ENCODE measurements at regions not wholly inside any gene's neighbourhood (a gene's known extent, or its start where the extent isn't known, plus 50 kb on each side); places are given as distances from the start of the nearest gene placed in this dataset.

DNA sequence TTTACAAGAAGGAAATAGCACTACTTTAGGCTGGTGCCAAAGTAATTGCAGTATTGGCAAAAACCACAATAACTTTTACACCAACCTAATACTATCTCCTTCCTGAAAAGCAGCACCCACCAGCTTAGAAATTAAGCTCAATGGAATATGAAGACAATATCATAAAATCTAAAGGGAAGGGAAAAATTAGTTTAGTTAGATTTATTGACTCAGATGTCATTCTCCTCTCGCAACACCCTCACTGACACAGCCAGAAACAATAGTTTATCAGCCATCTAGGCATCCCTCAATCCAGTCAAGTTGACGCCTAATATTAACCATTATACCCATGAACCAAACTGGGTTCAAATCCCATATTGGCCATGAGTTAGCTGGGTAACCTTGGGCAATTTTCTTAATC, 820.4 kb upstream of the EPHA5 start:
- no peak for DNase-seq
- H3K9me3 ChIP-seq: no peaks in the 10 kb centered on the region
- H3K4me3 ChIP-seq: no peak overlapping the region
- H3K27ac ChIP-seq: no peak overlapping the region
- intact Hi-C loops (cut with DNase I; ENCODE audit: low total_unique reads): no loop called here
- no peaks in the 10 kb centered on the region for H3K27me3 ChIP-seq
- H3K4me1 ChIP-seq: no peaks in the 10 kb centered on the region
- no peaks in the 10 kb centered on the region for H3K36me3 ChIP-seq
- no peak for TF ChIP-seq POLR2A (IDR thresholded peaks at IDR 0.05)
- TF ChIP-seq, protein P1, sequence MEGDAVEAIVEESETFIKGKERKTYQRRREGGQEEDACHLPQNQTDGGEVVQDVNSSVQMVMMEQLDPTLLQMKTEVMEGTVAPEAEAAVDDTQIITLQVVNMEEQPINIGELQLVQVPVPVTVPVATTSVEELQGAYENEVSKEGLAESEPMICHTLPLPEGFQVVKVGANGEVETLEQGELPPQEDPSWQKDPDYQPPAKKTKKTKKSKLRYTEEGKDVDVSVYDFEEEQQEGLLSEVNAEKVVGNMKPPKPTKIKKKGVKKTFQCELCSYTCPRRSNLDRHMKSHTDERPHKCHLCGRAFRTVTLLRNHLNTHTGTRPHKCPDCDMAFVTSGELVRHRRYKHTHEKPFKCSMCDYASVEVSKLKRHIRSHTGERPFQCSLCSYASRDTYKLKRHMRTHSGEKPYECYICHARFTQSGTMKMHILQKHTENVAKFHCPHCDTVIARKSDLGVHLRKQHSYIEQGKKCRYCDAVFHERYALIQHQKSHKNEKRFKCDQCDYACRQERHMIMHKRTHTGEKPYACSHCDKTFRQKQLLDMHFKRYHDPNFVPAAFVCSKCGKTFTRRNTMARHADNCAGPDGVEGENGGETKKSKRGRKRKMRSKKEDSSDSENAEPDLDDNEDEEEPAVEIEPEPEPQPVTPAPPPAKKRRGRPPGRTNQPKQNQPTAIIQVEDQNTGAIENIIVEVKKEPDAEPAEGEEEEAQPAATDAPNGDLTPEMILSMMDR (IDR thresholded peaks at IDR 0.05): no peak

DNA sequence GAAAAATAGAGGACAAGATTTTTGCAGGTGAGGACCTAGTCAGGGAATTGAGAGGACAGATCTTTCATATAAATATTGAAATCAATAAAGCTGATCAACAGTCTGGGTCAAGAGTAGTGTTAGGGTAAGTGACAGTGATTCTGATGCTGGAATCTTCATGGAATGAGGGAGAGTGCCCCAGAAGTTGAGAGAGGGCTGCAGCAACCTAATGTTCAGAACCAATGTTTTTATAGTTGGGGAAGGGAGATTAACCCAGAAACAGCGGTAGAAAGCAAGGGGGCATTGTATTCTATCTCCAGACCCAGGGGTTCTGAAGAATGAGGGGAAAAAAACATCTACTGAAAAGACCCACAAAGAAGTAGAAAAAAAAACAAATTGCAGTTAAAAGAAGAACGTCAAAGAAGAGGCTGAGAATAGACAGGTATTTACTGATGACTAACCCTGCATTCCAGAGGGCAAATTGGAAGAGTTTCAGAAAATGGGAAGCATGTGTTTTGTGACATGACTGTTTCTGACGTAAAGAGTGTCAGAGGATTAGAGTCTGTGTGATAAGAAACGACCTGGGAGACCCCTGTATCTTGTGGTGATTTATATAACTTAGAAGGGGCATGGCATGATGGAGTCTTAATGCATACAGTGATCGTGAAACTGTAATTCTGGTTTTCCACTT, 819.6 kb upstream of the EPHA5 start:
- H3K9me3 ChIP-seq: no peaks in the 10 kb centered on the region
- H3K36me3 ChIP-seq: no peaks in the 10 kb centered on the region
- no peak overlapping the region for H3K4me3 ChIP-seq
- intact Hi-C loops (cut with DNase I; ENCODE audit: low total_unique reads): no loop called here
- no peak for DNase-seq
- H3K27ac ChIP-seq: no peak overlapping the region
- H3K4me1 ChIP-seq: no peaks in the 10 kb centered on the region
- H3K27me3 ChIP-seq: no peaks in the 10 kb centered on the region
- TF ChIP-seq, protein P1 (IDR thresholded peaks at IDR 0.05): no peak
- no peak for TF ChIP-seq POLR2A (IDR thresholded peaks at IDR 0.05)

DNA sequence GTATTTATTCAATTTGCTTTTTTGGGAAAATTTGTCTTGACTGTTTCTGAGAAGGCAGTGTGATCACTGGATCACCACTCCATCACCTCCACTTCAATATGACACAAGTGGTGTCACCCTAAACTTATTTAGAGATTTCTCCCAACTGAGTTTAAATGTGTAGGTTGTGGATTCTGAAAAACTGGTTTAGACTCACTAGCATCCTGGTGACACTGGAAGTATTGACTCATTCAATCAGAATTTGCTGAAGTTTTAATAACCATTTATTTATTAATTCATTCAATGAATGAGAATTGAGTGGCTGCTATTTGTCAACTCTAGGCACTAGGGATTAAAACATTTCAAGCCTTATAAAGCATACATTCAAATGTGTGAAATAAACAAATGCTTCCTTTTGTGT, 819.1 kb upstream of the EPHA5 start:
- DNase-seq: no peak

DNA sequence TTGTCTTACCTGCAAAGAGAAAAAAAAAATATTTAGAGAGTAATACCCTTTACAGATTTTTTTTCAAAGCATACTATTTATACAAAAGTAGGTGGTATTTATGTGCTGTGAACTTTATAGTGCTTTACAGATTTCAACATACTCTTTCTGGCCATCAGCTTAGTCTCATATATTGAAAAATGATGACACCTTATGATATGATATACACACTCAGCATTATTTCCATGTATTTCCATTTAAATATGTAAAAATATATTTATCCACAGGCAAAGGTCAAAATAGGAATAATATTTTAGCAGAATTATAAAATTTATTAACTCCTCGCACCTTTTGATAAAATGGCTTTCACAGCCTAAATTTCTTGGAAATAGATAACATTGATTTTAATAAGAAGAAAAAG, 815.8 kb upstream of the EPHA5 start:
- Histone ChIP-seq H3K36me3 (no peaks in the 10 kb centered on the region), H3K9me3 (no peaks in the 10 kb centered on the region), H3K27me3 (no peaks in the 10 kb centered on the region), H3K4me3 (no peak overlapping the region), H3K4me1 (no peaks in the 10 kb centered on the region), H3K27ac (no peak overlapping the region)
- no peak for TF ChIP-seq POLR2A (IDR thresholded peaks at IDR 0.05)
- TF ChIP-seq, protein P1 (IDR thresholded peaks at IDR 0.05): no peak
- DNase-seq: no peak
- intact Hi-C loops (cut with DNase I; ENCODE audit: low total_unique reads): no loop called here

More for the DNA sequence above, 819.1 kb upstream of the EPHA5 start:
- TF ChIP-seq, protein P1 (IDR thresholded peaks at IDR 0.05): no peak
- no peak for TF ChIP-seq POLR2A (IDR thresholded peaks at IDR 0.05)
- no peaks in the 10 kb centered on the region for H3K4me1 ChIP-seq
- H3K9me3 ChIP-seq: no peaks in the 10 kb centered on the region
- H3K27ac ChIP-seq: no peak overlapping the region
- no peaks in the 10 kb centered on the region for H3K27me3 ChIP-seq
- intact Hi-C loops (cut with DNase I; ENCODE audit: low total_unique reads): no loop called here
- H3K4me3 ChIP-seq: no peak overlapping the region
- no peaks in the 10 kb centered on the region for H3K36me3 ChIP-seq

DNA sequence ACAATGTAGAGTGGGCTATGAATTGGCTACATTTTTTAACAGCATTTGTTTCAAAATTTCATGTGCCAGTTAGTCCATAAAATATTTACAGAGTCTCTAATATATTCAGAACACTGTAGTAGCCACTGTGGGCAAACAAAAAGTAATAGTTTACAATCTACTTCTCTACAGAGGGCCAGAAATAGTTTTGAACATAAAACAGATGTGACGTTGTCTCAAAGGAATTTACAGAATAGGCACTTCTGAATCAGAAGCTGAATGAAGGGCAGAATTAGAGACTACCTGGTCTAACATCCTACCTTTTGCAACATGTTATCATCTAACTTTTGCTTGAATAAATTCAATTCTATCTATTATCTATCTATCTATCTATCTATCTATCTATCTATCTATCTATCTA, 811.9 kb upstream of the EPHA5 start:
- Histone ChIP-seq H3K27me3 (no peaks in the 10 kb centered on the region), H3K4me1 (no peaks in the 10 kb centered on the region), H3K27ac (no peak overlapping the region), H3K4me3 (no peak overlapping the region), H3K9me3 (no peaks in the 10 kb centered on the region), H3K36me3 (no peaks in the 10 kb centered on the region)
- no peak for DNase-seq
- intact Hi-C loops (cut with DNase I; ENCODE audit: low total_unique reads): no loop called here
- TF ChIP-seq, protein P1 (IDR thresholded peaks at IDR 0.05): no peak
- no peak for TF ChIP-seq POLR2A (IDR thresholded peaks at IDR 0.05)

Data from uterus (tissue), 3 donors.